Gastroesophageal sphincter (tissue), 3 donors: ENCODE measurements at regions not wholly inside any gene's neighbourhood (a gene's known extent, or its start where the extent isn't known, plus 50 kb on each side); places are given as distances from the start of the nearest gene placed in this dataset.

ENCODE experiments used
- POLR2AphosphoS5 ChIP-seq: sonication (generic); formaldehyde crosslinking; IDR thresholded peaks from one replicate; pipeline ENCODE4 v1.6.1; 2017; ENCODE audit warnings: antibody characterized with exemption
- TF ChIP-seq, protein P1 (sequence below), 4 experiments: fragments of 200-600 bp in 2 of 4; fragments of 450-650 bp in 2 of 4; sonication (generic) in 1 of 4; IDR thresholded peaks; one replicate each; pipeline ENCODE4 v1.5.1; 2017 to 2019; ENCODE audit warnings: antibody characterized with exemption in 4 of 4, mild to moderate bottlenecking in 2 of 4, moderate library complexity in 2 of 4

DNA sequence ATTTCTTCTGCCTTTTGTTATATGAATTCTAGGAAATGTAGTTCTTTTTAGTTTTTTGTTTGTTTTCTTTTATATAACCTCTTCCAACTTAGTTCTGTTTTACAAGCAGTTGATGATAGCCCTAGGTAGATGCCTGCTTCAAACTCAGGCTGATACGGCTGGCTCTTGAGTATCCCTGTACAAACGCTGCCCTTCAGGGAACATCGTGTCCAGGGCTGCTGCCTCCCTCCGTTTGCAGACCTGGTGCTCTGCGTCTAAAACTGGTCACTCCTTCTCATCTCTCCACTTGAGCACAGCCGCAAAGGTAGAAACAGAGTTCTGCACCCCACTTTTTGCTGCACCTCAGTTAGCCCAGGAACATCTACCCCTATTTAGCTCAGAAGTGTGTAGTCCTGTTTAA lies 310.1 kb downstream of the PRL start:
- no peak for TF ChIP-seq POLR2AphosphoS5
- TF ChIP-seq, protein P1, sequence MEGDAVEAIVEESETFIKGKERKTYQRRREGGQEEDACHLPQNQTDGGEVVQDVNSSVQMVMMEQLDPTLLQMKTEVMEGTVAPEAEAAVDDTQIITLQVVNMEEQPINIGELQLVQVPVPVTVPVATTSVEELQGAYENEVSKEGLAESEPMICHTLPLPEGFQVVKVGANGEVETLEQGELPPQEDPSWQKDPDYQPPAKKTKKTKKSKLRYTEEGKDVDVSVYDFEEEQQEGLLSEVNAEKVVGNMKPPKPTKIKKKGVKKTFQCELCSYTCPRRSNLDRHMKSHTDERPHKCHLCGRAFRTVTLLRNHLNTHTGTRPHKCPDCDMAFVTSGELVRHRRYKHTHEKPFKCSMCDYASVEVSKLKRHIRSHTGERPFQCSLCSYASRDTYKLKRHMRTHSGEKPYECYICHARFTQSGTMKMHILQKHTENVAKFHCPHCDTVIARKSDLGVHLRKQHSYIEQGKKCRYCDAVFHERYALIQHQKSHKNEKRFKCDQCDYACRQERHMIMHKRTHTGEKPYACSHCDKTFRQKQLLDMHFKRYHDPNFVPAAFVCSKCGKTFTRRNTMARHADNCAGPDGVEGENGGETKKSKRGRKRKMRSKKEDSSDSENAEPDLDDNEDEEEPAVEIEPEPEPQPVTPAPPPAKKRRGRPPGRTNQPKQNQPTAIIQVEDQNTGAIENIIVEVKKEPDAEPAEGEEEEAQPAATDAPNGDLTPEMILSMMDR (IDR thresholded peaks at IDR 0.05) = no peak
